CD4-positive, alpha-beta T cell (primary cell): ENCODE measurements at regions not wholly inside any gene's neighbourhood (a gene's known extent, or its start where the extent isn't known, plus 50 kb on each side); places are given as distances from the start of the nearest gene placed in this dataset.

ENCODE experiments used
- ATAC-seq: fragments of 200-7000 bp; cut with Tn5 transposase; one replicate; pipeline ENCODE4 v1.10.0; 2022; ENCODE audit warnings: mild to moderate bottlenecking; ENCODE audit not compliant: poor library complexity
- CTCF ChIA-PET: fragments of 350-600 bp; sonication (Branson Sonifier 250); formaldehyde crosslinking; loops from one replicate; lab custom pipeline; 2021; ENCODE audit warnings: antibody characterized with exemption, inconsistent platforms; lab: Charles Lee
- POLR2A ChIA-PET: fragments of 350-600 bp; sonication (Branson Sonifier 250); formaldehyde crosslinking; loops from one replicate; lab custom pipeline; 2021; ENCODE audit warnings: antibody characterized with exemption, inconsistent platforms; lab: Charles Lee
- DNase-seq, 14 experiments: peaks; one replicate each; pipeline ENCODE4 v3.0.0-alpha.2; 2013 to 2020; ENCODE audit warnings: mixed read lengths in 2 of 14
- H3K27ac ChIP-seq, 2 donors: one replicate each; pipeline versions ENCODE4 v1.5.1 to v1.7.0; 2013; ENCODE audit warnings: low read length in 2 of 2, low read depth in 1 of 2, mild to moderate bottlenecking in 1 of 2
- H3K27me3 ChIP-seq, 2 experiments: 1 replicate in 1 of 2; 2 replicates in 1 of 2; pipeline versions ENCODE4 v1.6.1 to v1.7.0; 2013; ENCODE audit warnings: low read length in 2 of 2, control low read depth in 1 of 2, mild to moderate bottlenecking in 1 of 2, moderate library complexity in 1 of 2; ENCODE audit not compliant: insufficient read depth in 2 of 2, control insufficient read depth in 1 of 2
- H3K36me3 ChIP-seq: one replicate; pipeline ENCODE4 v1.6.1; 2013; ENCODE audit warnings: low read length, control low read depth; ENCODE audit not compliant: insufficient read depth
- H3K4me1 ChIP-seq: one replicate; pipeline ENCODE4 v1.6.1; 2013; ENCODE audit warnings: low read length, control low read depth; ENCODE audit not compliant: insufficient read depth
- H3K4me3 ChIP-seq: one replicate; pipeline ENCODE4 v1.5.1; 2013; ENCODE audit warnings: mild to moderate bottlenecking, low read length, moderate library complexity
- H3K9me3 ChIP-seq, 2 experiments: 1 replicate in 1 of 2; 2 replicates in 1 of 2; pipeline versions ENCODE4 v1.6.1 to v1.7.0; 2013; ENCODE audit warnings: low read length in 2 of 2, mild to moderate bottlenecking in 2 of 2, control low read depth in 1 of 2, moderate library complexity in 1 of 2; ENCODE audit not compliant: control insufficient read depth in 1 of 2, insufficient read depth in 1 of 2
- H3K27ac Mint-ChIP-seq: one replicate; pipeline ENCODE4 v1.8.0; 2020; ENCODE audit warnings: mixed read lengths
- H3K27me3 Mint-ChIP-seq: one replicate; pipeline ENCODE4 v1.8.0; 2021; ENCODE audit warnings: mixed read lengths
- H3K36me3 Mint-ChIP-seq: one replicate; pipeline ENCODE4 v1.8.0; 2021; ENCODE audit warnings: low read depth, mixed read lengths
- H3K4me1 Mint-ChIP-seq: one replicate; pipeline ENCODE4 v1.8.0; 2021; ENCODE audit warnings: low read depth, mixed read lengths
- H3K4me3 Mint-ChIP-seq: one replicate; pipeline ENCODE4 v1.8.0; 2020; ENCODE audit warnings: mild to moderate bottlenecking, mixed read lengths
- H3K9me3 Mint-ChIP-seq: one replicate; pipeline ENCODE4 v1.8.0; 2020; ENCODE audit warnings: mixed read lengths
- CTCF ChIP-seq: fragments of 200-600 bp; IDR thresholded peaks from one replicate; pipeline ENCODE4 v1.8.0; 2022; ENCODE audit warnings: antibody characterized with exemption, mild to moderate bottlenecking
- intact Hi-C, 2 experiments: fragments of 100-400 bp; cut with DNase I in 1 of 2; cut with micrococcal nuclease in 1 of 2; formaldehyde crosslinking; loops; one replicate each; pipeline versions ENCODE4 v1.15.1 to v1.9.0; 2023 to 2025; cut with DNase I, micrococcal nuclease

- intact Hi-C loops, result no loop called here
- Mint-ChIP-seq H3K4me3 (no peak overlapping the region), H3K27me3 (peaks cover 4% of the 10 kb centered on the region), H3K27ac (no peak overlapping the region), H3K4me1 (no peaks in the 10 kb centered on the region), H3K9me3 (peaks cover 6% of the 10 kb centered on the region), H3K36me3 (no peaks in the 10 kb centered on the region)
- no peak for TF ChIP-seq CTCF
- H3K9me3 ChIP-seq, result no peaks in the 10 kb centered on the region
- H3K4me1 ChIP-seq, result no peaks in the 10 kb centered on the region
- H3K27ac ChIP-seq, result no peak overlapping the region
- no peaks in the 10 kb centered on the region for H3K27me3 ChIP-seq
- ChIA-PET POLR2A (no interaction called here), CTCF (no interaction called here)
- ATAC-seq (no peak), DNase-seq (no peak)
- no peak overlapping the region for H3K4me3 ChIP-seq
- no peaks in the 10 kb centered on the region for H3K36me3 ChIP-seq
These were observed 426.4 kb upstream of the ZMIZ1 start for GRCh38 chr10:78642269-78642816.

- Histone ChIP-seq H3K4me3 (no peak overlapping the region), H3K36me3 (no peaks in the 10 kb centered on the region), H3K27me3 (no peaks in the 10 kb centered on the region), H3K27ac (no peak overlapping the region), H3K4me1 (no peaks in the 10 kb centered on the region), H3K9me3 (no peaks in the 10 kb centered on the region)
- intact Hi-C loops, result no loop called here
- ATAC-seq, result no peak
- no peak for DNase-seq
- Mint-ChIP-seq H3K36me3 (no peaks in the 10 kb centered on the region), H3K9me3 (peaks cover 6% of the 10 kb centered on the region), H3K4me1 (no peaks in the 10 kb centered on the region), H3K27me3 (peaks cover 4% of the 10 kb centered on the region), H3K27ac (no peak overlapping the region), H3K4me3 (no peak overlapping the region)
- ChIA-PET CTCF (no interaction called here), POLR2A (no interaction called here)
- TF ChIP-seq CTCF, result no peak
These were observed 425.3 kb upstream of the ZMIZ1 start for GRCh38 chr10:78643513-78643912.

- Mint-ChIP-seq H3K27me3 (peaks cover 10% of the 10 kb centered on the region), H3K4me1 (no peaks in the 10 kb centered on the region), H3K4me3 (no peak overlapping the region), H3K27ac (no peak overlapping the region), H3K36me3 (no peaks in the 10 kb centered on the region), H3K9me3 (peaks cover 6% of the 10 kb centered on the region)
- ChIA-PET POLR2A (no interaction called here), CTCF (no interaction called here)
- no peaks in the 10 kb centered on the region for H3K4me1 ChIP-seq
- no peaks in the 10 kb centered on the region for H3K9me3 ChIP-seq
- DNase-seq, result no peak
- no peaks in the 10 kb centered on the region for H3K27me3 ChIP-seq
- intact Hi-C loops, result no loop called here
- H3K36me3 ChIP-seq, result no peaks in the 10 kb centered on the region
- H3K27ac ChIP-seq, result no peak overlapping the region
- no peak overlapping the region for H3K4me3 ChIP-seq
- no peak for TF ChIP-seq CTCF
- ATAC-seq, result no peak
These were observed 424.2 kb upstream of the ZMIZ1 start for GRCh38 chr10:78644550-78644949.
